Dermis blood vessel endothelial cell (primary cell): ENCODE measurements at regions not wholly inside any gene's neighbourhood (a gene's known extent, or its start where the extent isn't known, plus 50 kb on each side); places are given as distances from the start of the nearest gene placed in this dataset.
"Not testable (repeated sequence)": the region's sequence is repeated elsewhere in the genome, so short reads cannot be mapped to it uniquely, and the experiment has no call there.

Experiments used
- DNase-seq: peaks from one replicate; pipeline ENCODE4 v3.0.0; 2010

DNA sequence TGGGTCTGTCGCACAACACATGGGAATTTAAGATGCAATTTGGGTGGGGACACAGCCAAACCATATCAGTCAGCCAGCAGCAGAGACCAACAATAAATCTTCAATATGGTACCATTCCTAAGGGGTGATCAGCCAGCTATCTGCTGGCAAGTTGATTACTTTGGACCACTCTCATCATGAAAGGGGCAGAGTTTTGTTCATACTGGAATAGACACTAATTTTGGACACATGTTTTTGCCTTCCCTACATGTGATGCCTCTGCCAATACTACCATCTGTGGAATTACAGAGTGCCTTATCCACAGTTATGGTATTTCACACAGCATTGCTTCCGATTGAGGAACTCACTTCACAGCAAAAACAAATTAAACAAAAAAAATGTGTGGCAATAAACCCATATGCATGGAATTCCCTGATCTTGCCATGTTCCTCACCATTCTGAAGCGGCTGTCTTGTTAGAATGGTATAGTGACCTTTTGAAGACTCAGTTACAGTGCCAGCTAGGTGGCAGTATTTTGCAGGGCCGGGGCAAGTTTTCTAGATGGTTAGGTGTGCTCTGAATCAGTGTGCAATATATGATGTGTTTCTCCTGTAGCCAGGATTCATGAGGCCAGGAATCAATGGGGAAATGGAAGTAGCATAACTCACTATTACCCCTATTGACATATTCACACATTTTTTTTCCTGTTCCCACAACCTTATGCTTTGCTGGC lies 179.0 kb upstream of the IGF1 start:
- no peak for DNase-seq

DNA sequence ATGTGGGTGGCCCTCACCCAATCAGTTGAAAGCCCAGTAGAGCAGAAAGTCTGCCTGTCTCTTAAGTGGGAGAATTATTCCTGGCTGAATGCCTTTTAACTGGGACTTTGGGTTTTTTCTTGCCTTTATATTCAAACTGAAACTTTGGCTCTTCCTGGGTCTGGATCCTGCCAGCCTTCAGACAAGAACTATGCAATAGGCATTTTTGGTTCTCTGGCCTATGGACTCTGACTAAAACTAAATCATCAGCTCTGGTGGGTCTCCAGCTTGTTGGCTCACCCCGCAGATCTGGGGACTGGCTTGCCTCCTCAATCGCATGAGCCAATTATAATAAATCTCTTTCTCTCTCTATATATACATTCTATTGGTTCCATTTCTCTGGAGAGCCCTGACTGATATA lies 173.0 kb upstream of the IGF1 start:
- no peak for DNase-seq

DNA sequence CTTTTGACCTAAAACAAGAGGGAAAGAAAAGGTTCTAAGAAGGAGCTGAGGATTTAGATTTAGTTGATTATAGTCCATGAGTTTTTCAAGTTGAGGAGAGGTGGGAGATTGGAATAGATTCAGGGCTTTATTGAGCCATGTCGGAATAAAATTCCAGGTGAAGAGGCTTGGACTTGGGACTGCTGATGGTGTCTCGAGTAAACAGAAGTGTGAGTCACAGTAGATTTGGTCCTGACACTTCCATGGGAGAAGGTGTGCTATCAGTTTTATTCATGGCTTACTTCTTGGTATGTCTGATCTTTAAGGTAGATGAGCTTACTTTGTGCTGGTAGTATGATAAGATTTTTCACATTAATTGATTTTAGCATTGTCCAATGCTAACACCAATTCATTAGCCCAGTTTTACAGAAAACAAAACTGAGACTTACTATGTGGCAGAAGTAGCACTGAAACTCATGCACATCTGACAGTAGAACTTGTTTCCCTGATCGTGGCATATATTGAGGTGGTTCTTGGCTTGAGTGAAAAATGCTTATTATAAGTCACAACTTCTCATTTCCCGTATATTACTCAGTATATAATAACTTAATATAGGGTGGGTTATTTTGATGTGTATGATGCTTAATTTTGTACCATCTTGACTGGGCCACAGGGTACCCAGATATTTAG lies 172.4 kb upstream of the IGF1 start:
- no peak for DNase-seq

DNA sequence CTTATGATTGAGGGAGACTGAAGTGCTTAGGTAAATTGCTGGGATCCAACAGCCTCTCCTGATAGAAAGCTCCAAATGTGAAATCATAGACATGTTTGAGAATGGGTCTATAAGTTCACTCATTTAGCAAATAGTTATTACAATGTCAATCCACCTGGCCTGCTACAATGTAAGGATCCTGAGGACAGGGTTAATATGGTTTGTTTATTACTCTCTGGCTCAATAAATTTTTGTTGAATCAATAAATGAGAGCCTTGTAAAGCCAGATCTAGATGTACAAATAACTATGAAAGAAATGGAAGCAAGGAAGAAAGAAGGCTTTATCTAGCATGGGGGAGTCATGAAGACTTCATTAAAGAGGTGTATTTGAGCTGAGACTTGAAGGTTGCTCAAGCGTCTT lies 165.6 kb upstream of the IGF1 start:
- DNase-seq, result no peak

DNA sequence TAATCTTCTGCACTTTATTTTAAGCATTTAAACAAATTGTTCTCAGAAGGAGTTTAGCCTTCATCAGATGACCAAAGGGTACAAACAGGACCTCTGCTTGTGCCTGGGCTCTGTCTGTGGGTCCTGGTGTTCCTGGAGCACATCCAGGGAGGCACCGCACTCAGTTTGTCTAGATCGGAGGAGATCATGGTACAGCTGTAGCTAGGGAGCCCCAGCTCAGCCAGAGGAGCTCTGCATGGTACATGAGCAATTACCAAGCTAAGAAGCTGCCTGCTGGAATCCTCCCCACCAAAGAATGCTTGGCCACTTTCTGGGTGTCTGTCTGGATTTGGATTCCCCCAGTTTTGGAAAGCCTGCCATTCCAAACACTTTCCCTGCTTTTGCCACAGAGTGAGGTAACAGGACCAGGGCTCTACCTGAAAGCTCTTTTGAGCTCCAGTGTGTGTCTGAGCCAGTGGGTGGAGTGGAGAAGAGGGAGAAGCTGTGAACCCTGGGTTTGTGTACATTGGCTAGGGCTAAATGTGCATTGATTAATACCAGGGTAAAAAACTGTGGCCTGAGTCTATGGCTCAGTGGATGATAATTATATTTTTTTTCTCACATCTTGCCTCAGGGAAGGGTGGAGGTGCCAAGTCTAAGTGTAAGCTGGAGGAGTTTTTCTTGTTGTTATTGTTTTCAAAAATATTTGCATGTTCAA lies 163.7 kb upstream of the IGF1 start:
- DNase-seq, result no peak

DNA sequence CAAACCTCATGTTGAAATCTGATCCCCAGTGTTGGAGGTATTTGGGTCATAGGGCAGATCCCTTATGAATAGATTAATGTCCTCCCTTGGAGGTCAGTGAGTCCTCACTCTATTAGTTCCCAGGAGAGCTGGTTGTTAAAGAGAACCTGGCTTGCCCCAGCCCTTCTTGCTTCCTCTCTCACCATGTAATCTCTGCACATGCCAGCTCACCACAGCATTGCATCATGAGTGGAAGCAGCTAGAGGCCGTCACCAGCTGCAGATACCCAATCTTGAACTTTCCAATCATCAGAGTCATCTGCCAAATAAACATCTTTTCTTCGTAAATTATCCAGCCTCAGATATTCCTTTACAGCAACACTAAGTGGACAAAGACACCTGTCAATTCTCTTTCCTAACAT lies 161.8 kb upstream of the IGF1 start:
- no peak for DNase-seq

- DNase-seq, result not testable (repeated sequence)
These were observed 160.3 kb upstream of the IGF1 start for GRCh38 chr12:102640658-102641057.

DNA sequence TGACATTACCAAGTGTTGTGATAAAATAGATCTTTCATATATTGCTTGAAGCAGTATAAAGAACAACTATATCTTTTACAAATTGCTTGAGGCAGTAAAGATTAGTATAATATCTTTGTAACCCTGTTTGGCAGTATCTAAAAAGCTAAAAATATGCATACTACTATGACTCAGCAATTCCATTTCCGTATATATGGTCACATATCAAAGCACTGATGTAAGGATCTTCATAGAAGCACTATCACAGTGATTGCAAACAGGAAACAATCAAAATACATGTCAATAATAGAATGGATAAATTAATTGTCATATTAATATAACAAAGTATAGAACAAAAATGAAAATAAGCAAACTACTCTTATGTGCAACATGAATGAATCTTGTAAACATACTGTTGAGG lies 158.4 kb upstream of the IGF1 start:
- no peak for DNase-seq

DNA sequence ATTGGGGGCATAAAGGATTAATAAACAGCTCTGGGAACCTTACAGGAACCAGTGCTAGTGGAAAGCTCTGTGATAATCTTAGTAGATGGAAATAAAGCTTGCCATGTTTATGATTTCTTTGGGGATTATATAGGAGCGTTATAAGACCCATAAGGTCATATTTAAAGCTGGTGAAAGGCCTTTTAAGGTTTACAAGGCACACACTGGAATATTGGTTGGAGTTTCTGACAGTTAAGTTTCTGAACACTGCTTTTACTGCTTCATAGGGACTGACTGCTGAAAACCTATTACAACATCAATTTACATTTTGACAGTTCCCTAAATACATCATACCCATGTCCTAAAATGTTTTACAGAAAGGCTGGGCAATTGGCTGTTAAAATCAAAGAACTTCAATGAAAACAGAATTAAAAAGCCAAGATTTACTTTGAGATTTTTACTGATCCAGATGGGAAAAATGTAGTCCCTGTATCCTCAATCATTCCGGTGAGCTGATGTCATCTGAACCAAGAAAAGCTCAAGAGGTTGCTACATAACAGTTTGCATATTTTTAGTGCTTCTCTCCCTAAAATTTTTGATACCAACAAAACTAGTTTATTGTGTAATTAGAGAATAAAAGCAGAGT lies 153.7 kb upstream of the IGF1 start:
- no peak for DNase-seq

DNA sequence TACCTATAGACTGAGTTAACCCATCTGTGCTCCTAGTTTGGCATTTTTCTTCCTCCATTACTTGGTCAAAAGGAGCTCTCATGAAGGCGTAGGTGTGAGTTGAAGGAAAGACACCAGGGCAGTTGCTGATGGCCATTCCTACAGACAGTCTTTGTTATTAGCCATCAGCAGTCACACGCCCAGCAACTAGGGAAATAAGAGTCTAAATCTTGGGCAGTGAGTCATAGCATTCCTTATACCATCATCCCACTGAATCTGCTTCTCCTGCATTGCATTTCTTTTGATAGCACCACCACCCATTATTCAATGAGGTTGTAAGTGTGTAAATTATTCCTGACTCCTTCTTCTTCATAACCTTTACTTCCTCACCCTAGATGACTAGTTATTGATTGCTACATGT lies 150.9 kb upstream of the IGF1 start:
- DNase-seq, result no peak

GRCh38 chr12:102629262-102629888 lies 149.0 kb upstream of the IGF1 start:
- DNase-seq, result no peak

DNA sequence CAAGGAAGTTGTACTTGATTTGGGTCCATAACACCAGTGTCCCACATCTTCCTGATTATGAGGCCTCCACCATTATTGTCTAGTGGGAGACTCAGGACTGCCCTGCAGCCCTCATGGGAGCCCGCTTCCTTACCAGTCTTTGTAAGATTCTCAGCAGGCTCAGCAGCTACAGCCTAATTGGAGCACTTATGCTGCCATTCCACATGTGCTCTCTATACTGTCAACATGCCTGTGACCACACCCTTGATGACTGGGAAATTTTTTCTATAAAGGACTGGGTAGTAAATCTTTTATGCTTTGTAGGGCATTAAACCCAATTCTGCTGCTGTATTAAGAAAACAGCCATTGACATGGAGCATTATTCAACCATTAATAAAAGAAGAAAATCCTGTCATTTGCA lies 145.5 kb upstream of the IGF1 start:
- DNase-seq, result no peak

DNA sequence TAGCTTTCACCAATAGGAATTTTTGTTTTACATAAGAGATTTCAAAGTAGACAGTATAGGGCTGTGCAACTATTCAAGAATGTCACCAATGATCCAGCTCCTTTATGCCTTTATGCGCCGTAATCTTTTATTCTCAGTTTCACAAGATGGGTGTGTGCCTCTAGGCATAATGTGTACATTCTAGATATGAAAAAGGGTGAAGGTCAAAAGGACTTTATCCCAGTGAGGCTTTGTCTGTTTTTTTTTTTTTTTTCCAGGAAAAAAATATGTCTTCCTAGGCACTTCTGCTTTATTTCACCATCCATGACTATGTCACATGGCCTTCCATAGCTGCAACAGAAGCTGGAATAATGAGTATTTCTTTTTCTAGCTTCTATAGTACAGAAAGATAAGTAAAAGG lies 142.3 kb upstream of the IGF1 start:
- DNase-seq, result no peak

DNA sequence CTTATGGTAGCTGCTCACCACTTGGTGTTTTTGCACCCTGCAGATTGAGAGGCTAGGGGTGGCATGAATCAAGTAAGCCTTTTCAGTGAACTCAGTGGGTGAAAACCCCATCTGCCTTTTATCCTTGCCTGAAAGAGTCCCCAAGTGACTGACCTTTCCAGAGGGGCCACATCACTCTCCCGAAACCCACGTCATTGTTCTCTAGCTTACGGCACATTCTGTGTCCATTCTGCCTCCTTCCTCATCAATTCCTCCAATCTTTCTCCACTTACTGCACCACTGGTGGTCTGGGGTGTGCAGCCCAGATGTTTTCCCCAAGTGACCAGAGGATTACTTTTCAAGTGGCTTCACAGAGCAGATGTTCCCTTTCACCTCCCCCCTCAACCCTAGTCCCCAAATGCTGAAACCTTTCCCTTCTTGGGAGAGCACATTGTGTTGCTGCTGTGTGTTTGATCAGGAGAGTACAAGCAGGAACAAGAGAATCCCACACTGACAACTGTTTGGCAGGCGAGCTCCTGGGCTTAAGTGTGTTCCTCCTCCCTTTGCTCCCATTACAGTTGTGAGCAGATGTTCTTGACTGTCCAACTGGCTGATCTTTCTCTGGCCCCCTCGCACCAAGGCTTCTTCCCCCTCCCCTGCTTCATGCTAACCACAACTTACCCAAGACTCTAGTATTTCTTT lies 138.0 kb upstream of the IGF1 start:
- DNase-seq, result no peak

- no peak for DNase-seq
These were observed 136.3 kb upstream of the IGF1 start for GRCh38 chr12:102616692-102617091.

- DNase-seq, result no peak
These were observed 131.6 kb upstream of the IGF1 start for GRCh38 chr12:102611995-102612394.

- DNase-seq, result no peak
These were observed 129.6 kb upstream of the IGF1 start for GRCh38 chr12:102609996-102610395.

DNA sequence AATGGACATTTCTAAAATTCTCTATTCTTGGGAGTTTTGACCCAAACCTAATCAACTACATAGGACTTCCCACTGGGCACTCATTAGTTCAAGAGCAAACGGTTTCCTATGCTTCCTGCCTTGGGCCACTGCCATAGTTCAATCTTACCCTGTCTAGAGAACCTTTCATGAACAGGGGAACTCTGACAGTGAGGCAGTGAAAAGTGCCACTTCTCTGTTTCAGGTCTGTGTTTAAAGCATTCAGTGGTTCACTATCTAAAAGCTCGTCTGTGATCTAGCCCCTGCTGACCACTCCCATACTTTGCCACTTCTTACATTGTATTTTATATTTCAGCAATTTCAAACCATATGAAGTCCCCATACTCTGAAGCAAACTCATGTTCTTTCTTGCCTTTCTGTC lies 122.7 kb upstream of the IGF1 start:
- DNase-seq, result no peak

DNA sequence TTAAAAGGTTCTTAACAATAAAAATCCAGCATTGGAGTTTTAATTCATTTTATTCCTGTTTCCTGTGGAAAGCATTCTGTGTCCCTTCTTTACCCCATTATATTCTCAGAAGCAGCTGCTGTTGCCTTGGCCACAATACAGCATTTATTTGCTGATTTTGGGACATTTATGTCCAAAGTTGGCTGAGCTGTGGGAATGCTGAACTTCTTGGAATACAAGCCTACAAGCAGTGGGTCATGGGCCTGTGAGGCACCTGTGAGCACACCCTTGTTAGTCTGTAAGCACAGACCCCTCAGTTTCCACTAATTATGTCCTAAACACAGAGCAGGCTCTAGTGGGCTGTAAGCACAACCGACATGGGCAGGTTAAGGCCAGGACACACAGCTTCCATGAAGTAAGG lies 122.2 kb upstream of the IGF1 start:
- DNase-seq, result no peak

DNA sequence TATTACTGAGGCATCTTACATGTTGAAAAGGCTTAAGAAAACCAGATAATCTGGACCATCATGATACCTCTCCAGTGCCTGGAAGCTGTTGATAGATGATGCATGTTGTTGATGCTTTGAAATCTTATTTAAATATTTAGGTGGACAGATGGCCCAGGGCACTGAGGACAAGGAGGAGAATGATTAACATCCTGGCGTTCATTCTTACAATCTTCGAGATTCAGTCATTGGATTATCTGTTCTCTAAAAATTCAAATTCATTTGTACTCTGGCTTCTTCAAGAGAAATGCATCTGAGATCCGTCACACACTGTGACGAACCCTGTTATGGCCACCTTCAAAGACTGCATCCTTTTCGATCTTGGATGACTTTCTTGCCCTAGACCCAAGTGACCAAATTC lies 121.3 kb upstream of the IGF1 start:
- no peak for DNase-seq

GRCh38 chr12:102596687-102597086 lies 116.3 kb upstream of the IGF1 start:
- DNase-seq, result no peak

DNA sequence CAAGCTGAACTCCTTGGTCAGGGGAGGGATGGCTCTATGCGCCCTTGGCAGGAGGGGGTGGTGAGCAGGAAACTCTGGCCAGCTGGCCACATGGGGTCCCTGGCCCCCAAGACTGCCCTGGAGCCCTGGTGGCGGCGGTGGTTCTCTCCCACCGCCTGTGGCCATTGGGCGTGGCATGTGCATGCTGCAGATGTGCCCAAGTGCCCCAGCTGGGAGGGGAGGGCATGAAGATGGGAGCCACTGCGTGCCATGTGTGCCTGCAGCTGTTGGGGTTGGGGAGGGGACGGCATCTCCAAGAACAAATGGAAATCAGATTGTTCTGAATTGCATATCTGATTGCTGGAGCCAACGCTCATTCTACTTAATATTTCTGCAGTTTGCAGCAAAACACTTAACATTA lies 115.7 kb upstream of the IGF1 start:
- no peak for DNase-seq

- DNase-seq, result no peak
These were observed 115.0 kb upstream of the IGF1 start for GRCh38 chr12:102595315-102595714.
